ENCODE measurements at regions not wholly inside any gene's neighbourhood (a gene's known extent, or its start where the extent isn't known, plus 50 kb on each side); places are given as distances from the start of the nearest gene placed in this dataset.
"Not testable (repeated sequence)": the region's sequence is repeated elsewhere in the genome, so short reads cannot be mapped to it uniquely, and the experiment has no call there.

DNA sequence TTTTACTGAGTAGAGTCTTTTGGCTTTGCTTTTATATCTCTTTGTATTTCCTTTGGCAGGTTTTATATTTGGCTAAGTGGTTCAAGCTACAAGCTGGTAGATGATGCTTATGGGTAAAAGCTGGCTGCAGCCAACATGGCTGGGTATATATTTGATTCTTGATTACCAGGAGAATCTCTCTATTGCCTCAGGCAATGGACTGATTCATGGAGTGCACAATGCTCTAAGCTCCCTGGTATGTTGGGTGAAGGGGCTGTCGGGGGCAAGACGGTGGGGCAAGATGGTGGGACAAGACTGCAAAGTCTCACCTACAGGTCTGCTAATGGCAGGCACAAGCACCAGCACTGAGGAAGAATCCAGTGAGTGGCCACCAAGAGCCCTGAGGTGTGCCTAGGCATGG, 366.6 kb downstream of the DMAC1 start:
- DNase-seq, result no peak
- intact Hi-C loops (cut with DNase I), result no loop called here
- TF ChIP-seq, protein P1, sequence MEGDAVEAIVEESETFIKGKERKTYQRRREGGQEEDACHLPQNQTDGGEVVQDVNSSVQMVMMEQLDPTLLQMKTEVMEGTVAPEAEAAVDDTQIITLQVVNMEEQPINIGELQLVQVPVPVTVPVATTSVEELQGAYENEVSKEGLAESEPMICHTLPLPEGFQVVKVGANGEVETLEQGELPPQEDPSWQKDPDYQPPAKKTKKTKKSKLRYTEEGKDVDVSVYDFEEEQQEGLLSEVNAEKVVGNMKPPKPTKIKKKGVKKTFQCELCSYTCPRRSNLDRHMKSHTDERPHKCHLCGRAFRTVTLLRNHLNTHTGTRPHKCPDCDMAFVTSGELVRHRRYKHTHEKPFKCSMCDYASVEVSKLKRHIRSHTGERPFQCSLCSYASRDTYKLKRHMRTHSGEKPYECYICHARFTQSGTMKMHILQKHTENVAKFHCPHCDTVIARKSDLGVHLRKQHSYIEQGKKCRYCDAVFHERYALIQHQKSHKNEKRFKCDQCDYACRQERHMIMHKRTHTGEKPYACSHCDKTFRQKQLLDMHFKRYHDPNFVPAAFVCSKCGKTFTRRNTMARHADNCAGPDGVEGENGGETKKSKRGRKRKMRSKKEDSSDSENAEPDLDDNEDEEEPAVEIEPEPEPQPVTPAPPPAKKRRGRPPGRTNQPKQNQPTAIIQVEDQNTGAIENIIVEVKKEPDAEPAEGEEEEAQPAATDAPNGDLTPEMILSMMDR (IDR thresholded peaks at IDR 0.05), result no peak
- no peak for TF ChIP-seq EP300 (IDR thresholded peaks at IDR 0.05)
- no peak for TF ChIP-seq POLR2A (IDR thresholded peaks at IDR 0.05)
- Histone ChIP-seq H3K9me3 (no peaks in the 10 kb centered on the region), H3K4me3 (no peak overlapping the region), H3K36me3 (no peaks in the 10 kb centered on the region), H3K4me1 (ENCODE audit: insufficient read depth) (no peaks in the 10 kb centered on the region), H3K27me3 (no peaks in the 10 kb centered on the region), H3K27ac (no peak overlapping the region)
- WGBS, 3 donors, result 99 to 100% (median 100%) methylated on average over 2 of the region's 2 CpGs

DNA sequence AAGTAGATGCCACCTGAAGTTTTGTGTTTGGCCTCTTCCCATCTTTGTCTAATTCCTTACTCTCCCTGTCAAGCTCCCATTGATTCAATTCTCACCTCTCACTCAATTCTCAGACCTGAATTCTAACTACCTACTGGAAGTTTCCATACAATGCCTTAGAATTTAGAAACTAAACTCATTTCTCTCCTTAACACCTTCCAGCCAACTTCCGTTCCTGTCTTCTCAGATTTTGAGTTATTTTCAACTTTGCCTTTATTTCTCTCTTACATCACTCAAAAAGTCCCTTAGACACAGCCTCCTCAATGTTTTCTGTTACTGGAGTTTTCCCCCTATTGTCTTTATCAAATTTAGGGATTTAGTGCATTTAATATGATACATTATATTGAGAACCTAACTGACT, 382.2 kb downstream of the DMAC1 start:
- H3K36me3 ChIP-seq; H3K27ac ChIP-seq; H3K27me3 ChIP-seq; H3K4me3 ChIP-seq; H3K9me3 ChIP-seq; DNase-seq; intact Hi-C loops (cut with DNase I); H3K4me1 ChIP-seq (ENCODE audit: insufficient read depth): not testable (repeated sequence)
- WGBS, 3 donors, result 85 to 87% (median 86%) methylated on average over 1 of the region's 1 CpG

DNA sequence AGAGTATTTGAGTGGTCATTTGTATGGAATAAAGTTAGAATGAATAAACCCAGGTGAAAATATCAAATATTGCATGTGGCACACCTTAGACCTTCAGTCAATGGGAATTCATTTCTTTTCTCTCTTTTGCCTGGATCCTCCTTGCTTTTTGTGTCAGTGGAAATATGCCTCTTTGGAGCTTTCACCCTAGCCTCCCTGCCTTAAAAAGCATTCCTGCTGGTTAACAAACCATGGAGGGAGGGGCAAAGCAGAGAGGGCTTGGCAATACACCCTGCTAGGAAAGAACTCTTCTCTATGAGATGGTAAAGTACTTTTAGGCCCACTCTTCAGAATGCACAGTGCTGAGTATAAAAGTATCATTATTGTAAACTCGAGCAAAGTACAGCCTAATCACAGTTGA, 383.7 kb downstream of the DMAC1 start:
- Histone ChIP-seq H3K27ac (no peak overlapping the region), H3K4me3 (no peak overlapping the region), H3K36me3 (no peaks in the 10 kb centered on the region), H3K4me1 (ENCODE audit: insufficient read depth) (no peaks in the 10 kb centered on the region), H3K9me3 (no peaks in the 10 kb centered on the region), H3K27me3 (no peaks in the 10 kb centered on the region)
- TF ChIP-seq EP300 (IDR thresholded peaks at IDR 0.05) (no peak), POLR2A (IDR thresholded peaks at IDR 0.05) (no peak)
- TF ChIP-seq, protein P1 (IDR thresholded peaks at IDR 0.05), result no peak
- DNase-seq, result no peak
- intact Hi-C loops (cut with DNase I), result no loop called here
- 29 to 44% (median 32%) methylated on average over 1 of the region's 1 CpG for WGBS, 3 donors

DNA sequence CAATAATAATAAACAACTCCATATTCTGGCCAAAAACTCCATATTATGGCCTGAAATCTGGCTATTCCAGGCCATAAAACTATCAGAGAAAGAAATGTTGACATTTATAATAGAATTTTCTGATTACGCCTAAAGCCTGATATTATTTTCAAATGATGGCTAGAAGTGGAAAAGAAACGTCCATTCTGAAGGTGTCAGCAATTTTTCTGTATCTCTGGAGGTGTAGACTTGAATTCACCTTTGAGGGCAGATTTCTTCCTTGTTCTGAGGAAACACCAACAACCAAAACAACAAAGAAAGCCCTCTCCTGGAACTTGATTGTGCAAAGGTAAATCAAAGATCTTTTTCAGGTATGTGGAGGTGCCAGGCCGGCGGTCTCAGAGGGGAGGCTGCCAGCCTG, 390.7 kb downstream of the DMAC1 start:
- intact Hi-C loops (cut with DNase I), result no loop called here
- Histone ChIP-seq H3K4me3 (no peak overlapping the region), H3K4me1 (ENCODE audit: insufficient read depth) (no peaks in the 10 kb centered on the region), H3K27ac (no peak overlapping the region), H3K9me3 (no peaks in the 10 kb centered on the region), H3K36me3 (no peaks in the 10 kb centered on the region), H3K27me3 (no peaks in the 10 kb centered on the region)
- 89 to 94% (median 90%) methylated on average over 4 of the region's 4 CpGs for WGBS, 3 donors
- TF ChIP-seq EP300 (IDR thresholded peaks at IDR 0.05) (no peak), POLR2A (IDR thresholded peaks at IDR 0.05) (no peak)
- TF ChIP-seq, protein P1 (IDR thresholded peaks at IDR 0.05), result no peak
- DNase-seq, result no peak

DNA sequence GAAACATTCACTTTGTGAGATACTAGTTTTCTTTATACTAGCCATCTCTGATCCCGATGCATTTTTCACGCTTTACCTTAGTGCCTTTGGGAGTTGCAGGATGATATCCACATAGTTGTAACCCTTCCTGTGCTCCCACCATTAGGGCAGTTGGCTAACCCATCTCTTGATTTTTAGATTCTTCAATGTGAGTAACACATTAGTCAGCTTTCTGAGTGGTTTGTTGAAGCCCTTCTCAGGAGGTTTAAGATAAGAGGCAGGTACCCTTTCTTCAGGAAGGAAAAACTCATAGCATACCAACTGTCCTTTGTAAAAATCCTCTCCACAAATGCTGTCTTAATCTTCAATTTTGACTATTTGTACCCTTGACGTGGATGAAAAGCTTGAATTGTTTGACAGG, 392.3 kb downstream of the DMAC1 start:
- TF ChIP-seq EP300 (IDR thresholded peaks at IDR 0.05) (no peak), POLR2A (IDR thresholded peaks at IDR 0.05) (no peak)
- TF ChIP-seq, protein P1 (IDR thresholded peaks at IDR 0.05), result no peak
- intact Hi-C loops (cut with DNase I), result no loop called here
- 95 to 97% (median 96%) methylated on average over 3 of the region's 3 CpGs for WGBS, 3 donors

More for the DNA sequence above, 392.3 kb downstream of the DMAC1 start:
- Histone ChIP-seq H3K4me1 (ENCODE audit: insufficient read depth) (no peaks in the 10 kb centered on the region), H3K4me3 (no peak overlapping the region), H3K27me3 (no peaks in the 10 kb centered on the region), H3K27ac (no peak overlapping the region), H3K9me3 (no peaks in the 10 kb centered on the region), H3K36me3 (no peaks in the 10 kb centered on the region)
- DNase-seq, result no peak
